SK-N-SH treated with all-trans-retinoic acid at 6 μM for 48 hours (cell line): ENCODE measurements at regions not wholly inside any gene's neighbourhood (a gene's known extent, or its start where the extent isn't known, plus 50 kb on each side); places are given as distances from the start of the nearest gene placed in this dataset.

Experiments
- ATAC-seq: fragments of 200-7000 bp; cut with Tn5 transposase; 3 replicates; pipeline ENCODE4 v1.9.1; 2020; ENCODE audit warnings: mild to moderate bottlenecking, moderate library complexity
- BACH2 ChIP-seq: fragments of 250-450 bp; sonication (Bioruptor Pico); IDR thresholded peaks from 2 replicates; pipeline ENCODE4 v1.9.0; 2021; ENCODE audit warnings: mild to moderate bottlenecking, borderline replicate concordance
- CREB5 ChIP-seq: fragments of 250-450 bp; sonication (Bioruptor Pico); IDR thresholded peaks from 2 replicates; pipeline ENCODE4 v1.5.1; 2020; ENCODE audit warnings: low read depth, mild to moderate bottlenecking, moderate library complexity
- CSDC2 ChIP-seq: fragments of 250-450 bp; sonication (Bioruptor Pico); IDR thresholded peaks from 2 replicates; pipeline ENCODE4 v1.5.0; 2020; ENCODE audit warnings: mild to moderate bottlenecking, moderate library complexity
- ESRRG ChIP-seq: fragments of 250-450 bp; sonication (Bioruptor Pico); IDR thresholded peaks from 2 replicates; pipeline ENCODE4 v1.6.1; 2021; ENCODE audit warnings: mild to moderate bottlenecking
- GLIS3 ChIP-seq: fragments of 250-450 bp; sonication (Bioruptor Pico); IDR thresholded peaks from 2 replicates; pipeline ENCODE4 v1.5.0; 2020; ENCODE audit warnings: mild to moderate bottlenecking, moderate library complexity
- ISL1 ChIP-seq: fragments of 250-450 bp; sonication (Bioruptor Pico); IDR thresholded peaks from 2 replicates; pipeline ENCODE4 v2.1.2; 2022; ENCODE audit warnings: mild to moderate bottlenecking, moderate library complexity
- PATZ1 ChIP-seq: fragments of 250-450 bp; sonication (Bioruptor Pico); IDR thresholded peaks from 2 replicates; pipeline ENCODE4 v1.8.0; 2020; ENCODE audit warnings: mild to moderate bottlenecking, moderate library complexity, borderline replicate concordance
- PPARA ChIP-seq: fragments of 250-450 bp; sonication (Bioruptor Pico); IDR thresholded peaks from 2 replicates; pipeline ENCODE4 v1.5.0; 2020; ENCODE audit warnings: mild to moderate bottlenecking, borderline replicate concordance
- RARB ChIP-seq: fragments of 250-450 bp; sonication (Bioruptor Pico); IDR thresholded peaks from 2 replicates; pipeline ENCODE4 v1.8.0; 2021; ENCODE audit warnings: mild to moderate bottlenecking, moderate library complexity
- SNAI2 ChIP-seq: fragments of 250-450 bp; sonication (Bioruptor Pico); IDR thresholded peaks from 2 replicates; pipeline ENCODE4 v1.5.0; 2020; ENCODE audit warnings: mild to moderate bottlenecking, moderate library complexity
- TCF4 ChIP-seq: fragments of 250-450 bp; sonication (Bioruptor Pico); IDR thresholded peaks from 2 replicates; pipeline ENCODE4 v1.8.0; 2021; ENCODE audit warnings: mild to moderate bottlenecking, moderate library complexity, borderline replicate concordance
- ZC3H10 ChIP-seq: fragments of 250-450 bp; sonication (Bioruptor Pico); IDR thresholded peaks from 2 replicates; pipeline ENCODE4 v1.5.1; 2021; ENCODE audit warnings: mild to moderate bottlenecking, moderate library complexity
- ZFP3 ChIP-seq: fragments of 250-450 bp; sonication (Bioruptor Pico); IDR thresholded peaks from 2 replicates; pipeline ENCODE4 v1.5.0; 2020; ENCODE audit warnings: mild to moderate bottlenecking, moderate library complexity
- ZFP30 ChIP-seq: fragments of 450-650 bp; formaldehyde crosslinking; IDR thresholded peaks from 2 replicates; pipeline ENCODE4 v1.5.0; 2022; ENCODE audit warnings: mild to moderate bottlenecking, moderate library complexity
- ZNF565 ChIP-seq: fragments of 450-650 bp; formaldehyde crosslinking; conservative IDR thresholded peaks from 2 replicates; pipeline ENCODE4 v1.5.0; 2020; ENCODE audit warnings: low read depth, mild to moderate bottlenecking, moderate library complexity
- ZNF70 ChIP-seq: fragments of 450-650 bp; formaldehyde crosslinking; IDR thresholded peaks from 2 replicates; pipeline ENCODE4 v1.5.0; 2020; ENCODE audit warnings: mild to moderate bottlenecking, moderate library complexity
- ZNF8 ChIP-seq: fragments of 450-650 bp; formaldehyde crosslinking; IDR thresholded peaks from 2 replicates; pipeline ENCODE4 v1.5.0; 2020; ENCODE audit warnings: mild to moderate bottlenecking, moderate library complexity
- TF ChIP-seq, protein P1 (sequence below): fragments of 250-450 bp; sonication (Bioruptor Pico); IDR thresholded peaks from 2 replicates; pipeline ENCODE4 v1.5.1; 2021; ENCODE audit warnings: mild to moderate bottlenecking, moderate library complexity

- no peak for TF ChIP-seq ZNF8
- no peak for TF ChIP-seq CREB5
- TF ChIP-seq, all 23 proteins: peak for 0
- no peak for ATAC-seq
These were observed 151.4 kb downstream of the SHQ1 start for GRCh38 chr3:72696815-72697214.

GRCh38 chr3:72694398-72694797, 153.8 kb downstream of the SHQ1 start:
- TF ChIP-seq, protein P1, sequence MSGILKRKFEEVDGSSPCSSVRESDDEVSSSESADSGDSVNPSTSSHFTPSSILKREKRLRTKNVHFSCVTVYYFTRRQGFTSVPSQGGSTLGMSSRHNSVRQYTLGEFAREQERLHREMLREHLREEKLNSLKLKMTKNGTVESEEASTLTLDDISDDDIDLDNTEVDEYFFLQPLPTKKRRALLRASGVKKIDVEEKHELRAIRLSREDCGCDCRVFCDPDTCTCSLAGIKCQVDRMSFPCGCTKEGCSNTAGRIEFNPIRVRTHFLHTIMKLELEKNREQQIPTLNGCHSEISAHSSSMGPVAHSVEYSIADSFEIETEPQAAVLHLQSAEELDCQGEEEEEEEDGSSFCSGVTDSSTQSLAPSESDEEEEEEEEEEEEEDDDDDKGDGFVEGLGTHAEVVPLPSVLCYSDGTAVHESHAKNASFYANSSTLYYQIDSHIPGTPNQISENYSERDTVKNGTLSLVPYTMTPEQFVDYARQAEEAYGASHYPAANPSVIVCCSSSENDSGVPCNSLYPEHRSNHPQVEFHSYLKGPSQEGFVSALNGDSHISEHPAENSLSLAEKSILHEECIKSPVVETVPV (CRISPR knock-in tag), result no peak
- TF ChIP-seq ZFP3 (CRISPR knock-in tag) (no peak), ZC3H10 (CRISPR knock-in tag) (no peak)
- TF ChIP-seq, all 23 proteins: peak for 0
- peak; percentile 35 for ATAC-seq

DNA sequence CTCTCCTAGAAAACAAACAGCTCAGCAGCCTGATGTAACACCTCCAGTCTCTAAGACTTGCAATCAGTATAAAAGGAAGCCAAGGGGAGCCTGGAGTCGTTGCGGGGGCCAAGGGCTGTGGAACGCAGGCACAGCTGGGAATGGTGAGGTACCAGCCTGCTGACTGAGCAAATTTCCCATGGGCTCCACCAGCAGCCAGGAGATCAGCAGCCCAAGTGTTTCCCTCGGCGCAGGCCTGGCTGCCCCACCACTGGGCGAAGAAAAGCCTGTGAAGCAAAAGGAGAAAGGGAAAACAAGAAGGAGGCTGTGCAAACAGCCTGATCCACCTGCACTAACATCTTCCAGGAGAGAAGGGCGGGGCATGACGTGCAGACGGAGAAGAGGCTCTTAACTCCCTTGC, 155.3 kb downstream of the SHQ1 start:
- TF ChIP-seq ISL1 (CRISPR knock-in tag) (no peak), PPARA (CRISPR knock-in tag) (no peak)

DNA sequence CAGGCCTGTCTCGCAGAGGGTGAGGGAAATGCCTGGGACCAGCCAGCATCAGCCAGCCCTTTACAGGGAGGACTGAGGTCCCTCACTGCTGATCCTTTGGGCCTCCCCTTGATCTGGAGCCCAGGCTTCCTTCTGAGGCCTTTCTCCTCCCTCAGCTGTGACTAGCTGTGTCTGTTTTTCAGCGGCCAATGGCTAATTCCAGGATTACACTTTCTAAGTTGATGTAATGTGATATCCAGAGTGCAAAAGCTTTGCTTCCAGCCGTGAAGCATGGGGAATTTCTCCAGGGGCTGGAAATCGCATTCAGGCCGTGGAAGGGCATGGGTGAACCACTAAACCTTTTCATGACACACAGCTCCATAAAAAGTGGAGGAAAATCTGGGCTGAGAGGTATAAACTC, 157.6 kb downstream of the SHQ1 start:
- no peak for ATAC-seq
- no peak for TF ChIP-seq PPARA (CRISPR knock-in tag)
- TF ChIP-seq PATZ1 (CRISPR knock-in tag), result no peak
- TF ChIP-seq BACH2 (CRISPR knock-in tag), result no peak
- no peak for TF ChIP-seq ZNF8
- TF ChIP-seq ESRRG (CRISPR knock-in tag), result no peak
- no peak for TF ChIP-seq ZFP30
- TF ChIP-seq SNAI2 (CRISPR knock-in tag), result no peak
- TF ChIP-seq CSDC2 (CRISPR knock-in tag), result no peak
- TF ChIP-seq ZNF565 (CRISPR knock-in tag), result no peak
- TF ChIP-seq ZFP3 (CRISPR knock-in tag), result no peak
- TF ChIP-seq ZNF70 (CRISPR knock-in tag), result no peak

More for the DNA sequence above, 155.3 kb downstream of the SHQ1 start:
- no peak for ATAC-seq

- ATAC-seq, result no peak
- TF ChIP-seq RARB (no peak), ESRRG (CRISPR knock-in tag) (no peak), PATZ1 (CRISPR knock-in tag) (no peak), ZNF8 (no peak), ZFP30 (no peak), ZFP3 (CRISPR knock-in tag) (no peak), CREB5 (no peak), GLIS3 (CRISPR knock-in tag) (no peak), TCF4 (CRISPR knock-in tag) (no peak), CSDC2 (CRISPR knock-in tag) (no peak), SNAI2 (CRISPR knock-in tag) (no peak), BACH2 (CRISPR knock-in tag) (no peak), PPARA (CRISPR knock-in tag) (no peak), ZC3H10 (CRISPR knock-in tag) (no peak)
- TF ChIP-seq, protein P1 (CRISPR knock-in tag), result no peak
These were observed 165.3 kb downstream of the SHQ1 start for GRCh38 chr3:72682936-72683452.
